Skin epidermis (tissue), 12 donors: ENCODE measurements at regions not wholly inside any gene's neighbourhood (a gene's known extent, or its start where the extent isn't known, plus 50 kb on each side); places are given as distances from the start of the nearest gene placed in this dataset.
A peak's percentile ranks its signal among the peaks of the same experiment; 100 is the strongest.
"Not testable (repeated sequence)": the region's sequence is repeated elsewhere in the genome, so short reads cannot be mapped to it uniquely, and the experiment has no call there.

Experiments used
- H3K27ac ChIP-seq, 21 experiments: fragments of 200-600 bp; sonication (generic) in 11 of 21; one replicate each; pipeline ENCODE4 v1.5.0; 2020; ENCODE audit warnings: mild to moderate bottlenecking in 3 of 21, inconsistent platforms in 2 of 21, moderate library complexity in 2 of 21
- H3K4me3 ChIP-seq, 7 experiments: fragments of 200-600 bp; sonication (generic) in 2 of 7; one replicate each; pipeline ENCODE4 v1.5.0; 2020; ENCODE audit warnings: inconsistent platforms in 2 of 7, mild to moderate bottlenecking in 2 of 7, moderate library complexity in 1 of 7

DNA sequence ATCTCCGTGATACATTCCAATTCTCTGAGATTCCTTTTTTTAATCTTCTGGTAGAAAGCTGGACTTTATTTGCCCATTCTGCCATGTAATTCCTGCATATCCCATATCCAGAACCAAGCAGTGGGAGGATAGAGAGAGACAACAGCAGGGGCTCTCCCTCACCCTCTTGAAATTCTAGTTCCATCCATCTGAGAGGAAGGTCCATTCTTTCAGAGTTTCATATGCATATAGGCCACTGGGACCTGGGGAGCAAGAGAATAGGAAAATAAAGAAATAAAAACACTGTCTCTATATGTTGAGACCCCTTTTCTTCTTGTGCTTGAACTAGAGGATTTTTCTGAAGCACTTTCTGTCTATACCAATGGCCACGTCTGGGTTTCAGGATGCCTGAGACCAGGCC lies 147.9 kb upstream of the STMND1 start:
- no peak overlapping the region for H3K4me3 ChIP-seq
- H3K27ac ChIP-seq: no peak overlapping the region

GRCh38 chr6:16953446-16953845 lies 148.4 kb upstream of the STMND1 start:
- Histone ChIP-seq H3K27ac (no peak overlapping the region), H3K4me3 (no peak overlapping the region)

DNA sequence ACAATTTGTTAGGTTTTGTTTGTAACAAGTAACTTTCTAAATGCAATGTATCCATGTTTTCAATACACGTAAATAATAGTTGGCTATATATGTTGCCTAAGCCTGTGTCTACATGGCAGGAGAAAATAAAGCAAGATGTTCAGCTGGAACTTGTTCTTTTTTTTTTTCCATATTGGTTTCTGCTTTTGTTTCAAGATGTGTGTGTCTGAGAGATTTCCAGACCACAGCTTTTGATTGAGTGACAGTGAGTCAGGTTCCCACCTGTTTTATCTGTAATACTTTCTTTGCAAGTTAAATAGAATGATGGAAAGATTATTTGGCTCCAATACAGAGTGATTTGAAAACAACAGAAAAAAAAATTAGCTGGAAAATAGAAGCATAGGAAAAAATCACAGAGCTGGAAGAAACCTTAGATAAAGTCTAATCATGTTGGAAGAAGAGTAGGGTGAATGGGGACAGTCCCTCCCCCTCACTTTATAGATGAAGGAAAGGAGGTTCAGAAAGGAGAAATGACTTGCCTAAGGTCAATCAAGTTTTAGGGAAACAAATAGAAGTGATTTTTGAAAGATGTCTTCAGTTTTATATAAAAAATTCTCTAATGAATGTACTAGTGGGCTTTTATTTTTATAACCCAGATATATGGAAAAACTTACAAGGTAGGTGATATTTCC lies 150.9 kb upstream of the STMND1 start:
- Histone ChIP-seq H3K4me3 (no peak overlapping the region), H3K27ac (peak overlapping the region in 1 of 21 experiments; percentile 19)

DNA sequence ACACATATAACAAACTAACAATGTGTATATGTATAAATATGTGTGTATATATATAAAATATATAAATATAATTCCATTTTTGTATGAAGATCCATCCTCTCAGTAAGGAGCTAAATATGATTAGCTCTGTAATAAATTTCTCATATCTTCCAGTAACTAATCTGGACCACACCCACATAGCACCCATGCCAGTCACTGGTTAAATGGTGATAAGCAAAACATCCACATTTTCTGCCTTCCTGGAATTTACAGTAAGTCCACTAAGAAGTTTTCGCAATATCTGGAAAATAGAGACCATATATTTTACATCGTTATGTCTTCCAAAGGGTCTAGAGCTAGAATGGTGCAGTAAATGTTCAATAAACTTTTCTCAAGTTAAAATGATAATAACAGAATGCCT lies 151.5 kb upstream of the STMND1 start:
- peak overlapping the region in 1 of 21 experiments; percentile 26 for H3K27ac ChIP-seq
- H3K4me3 ChIP-seq: no peak overlapping the region

- peak overlapping the region in 5 of 21 experiments; percentile 1 to 30 (median 18) for H3K27ac ChIP-seq
- no peak overlapping the region for H3K4me3 ChIP-seq
Observed at GRCh38 chr6:16949716-16950115, 152.1 kb upstream of the STMND1 start.

DNA sequence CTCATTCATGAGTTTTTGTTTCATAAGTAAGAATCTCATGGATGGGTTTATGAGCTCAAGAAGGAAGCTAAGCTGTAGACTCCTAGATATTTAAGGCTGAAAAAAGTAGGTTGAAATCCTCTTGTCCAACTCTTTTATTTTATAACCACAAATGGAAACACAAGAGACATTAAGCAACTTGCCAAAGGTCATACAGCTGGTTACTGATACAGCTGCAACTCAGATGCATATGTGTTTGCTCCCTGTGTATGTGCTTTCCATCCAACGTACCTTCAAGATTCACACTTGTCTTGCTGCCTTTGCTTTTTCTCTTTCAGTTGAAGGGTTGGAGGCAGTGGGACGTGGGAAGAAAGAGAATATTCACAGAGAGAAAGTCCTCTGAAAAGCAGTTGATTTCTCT lies 153.5 kb upstream of the STMND1 start:
- Histone ChIP-seq H3K27ac (peak overlapping the region in 7 of 21 experiments; percentile 11 to 65 (median 53)), H3K4me3 (no peak overlapping the region)

GRCh38 chr6:16947375-16948015 lies 154.4 kb upstream of the STMND1 start:
- Histone ChIP-seq H3K4me3 (no peak overlapping the region), H3K27ac (peak overlapping the region in 10 of 21 experiments; percentile 0 to 65 (median 26))

DNA sequence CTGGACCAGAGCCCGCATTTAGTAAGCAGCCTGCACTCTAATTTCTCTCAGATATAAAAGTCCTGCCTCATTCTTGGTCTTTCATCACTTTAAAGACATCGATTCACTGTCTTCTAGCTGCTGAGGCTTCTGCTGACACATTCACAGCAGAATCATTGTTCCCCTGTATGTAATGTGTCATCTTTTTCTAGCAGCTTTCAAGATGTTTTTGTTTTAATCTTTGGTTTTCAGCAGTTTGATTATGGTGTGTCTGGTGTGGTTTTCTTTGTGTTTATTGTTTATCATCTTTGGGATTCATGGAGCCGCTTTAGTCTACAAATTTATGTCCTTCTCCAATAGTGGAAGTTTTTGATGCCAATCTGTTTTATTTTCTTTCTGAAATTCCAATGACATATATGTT lies 157.3 kb upstream of the STMND1 start:
- Histone ChIP-seq H3K27ac (no peak overlapping the region), H3K4me3 (no peak overlapping the region)

- Histone ChIP-seq H3K4me3 (no peak overlapping the region), H3K27ac (no peak overlapping the region)
Observed at GRCh38 chr6:16939839-16940238, 162.0 kb upstream of the STMND1 start.

- no peak overlapping the region for H3K27ac ChIP-seq
- H3K4me3 ChIP-seq: no peak overlapping the region
Observed at GRCh38 chr6:16939351-16939750, 162.5 kb upstream of the STMND1 start.

DNA sequence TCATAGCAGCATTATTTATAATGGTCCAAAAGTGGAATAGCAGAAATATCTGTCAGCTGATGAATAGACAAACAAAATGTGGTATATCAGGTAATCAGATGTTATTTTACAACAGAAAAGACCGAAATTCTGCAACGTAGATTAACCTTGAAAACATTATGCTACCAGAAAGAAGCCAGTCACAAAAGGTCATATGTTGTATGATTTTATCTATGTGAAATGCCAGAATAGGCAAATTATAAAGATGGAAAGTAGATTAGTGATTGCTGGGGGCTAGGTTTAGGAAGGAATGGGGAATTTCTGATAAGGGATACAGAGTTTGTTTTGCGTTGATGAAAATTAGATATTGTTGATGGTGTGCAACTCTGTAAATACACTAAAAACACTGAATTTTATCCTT lies 165.0 kb upstream of the STMND1 start:
- Histone ChIP-seq H3K4me3 (no peak overlapping the region), H3K27ac (no peak overlapping the region)

- H3K27ac ChIP-seq: peak overlapping the region in 1 of 21 experiments; percentile 8
Observed at GRCh38 chr6:16933961-16934360, 167.9 kb upstream of the STMND1 start.

DNA sequence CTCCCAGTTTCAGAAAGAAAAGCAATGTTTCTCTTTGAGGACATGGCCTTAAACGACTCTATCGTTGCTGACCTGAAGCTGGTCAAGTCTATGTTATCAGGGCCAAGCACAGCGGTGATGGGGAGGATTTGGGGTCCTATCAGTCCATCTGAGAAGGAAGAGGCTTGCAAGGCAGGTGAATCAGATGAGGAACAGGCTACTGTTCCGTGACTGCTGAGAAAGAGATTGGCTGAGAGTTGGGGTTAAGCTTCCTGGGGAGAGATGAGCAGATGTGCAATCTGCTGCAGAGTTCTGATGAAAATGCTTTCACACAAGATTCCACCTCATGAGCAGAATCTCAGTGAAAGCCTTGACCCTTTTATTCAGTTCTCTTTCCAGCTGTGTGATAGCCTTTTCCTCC lies 168.3 kb upstream of the STMND1 start:
- H3K4me3 ChIP-seq: no peak overlapping the region
- H3K27ac ChIP-seq: peak overlapping the region in 1 of 21 experiments; percentile 8

More at GRCh38 chr6:16933961-16934360, 167.9 kb upstream of the STMND1 start:
- H3K4me3 ChIP-seq: no peak overlapping the region

GRCh38 chr6:16932920-16933319 lies 168.9 kb upstream of the STMND1 start:
- Histone ChIP-seq H3K4me3 (no peak overlapping the region), H3K27ac (no peak overlapping the region)

DNA sequence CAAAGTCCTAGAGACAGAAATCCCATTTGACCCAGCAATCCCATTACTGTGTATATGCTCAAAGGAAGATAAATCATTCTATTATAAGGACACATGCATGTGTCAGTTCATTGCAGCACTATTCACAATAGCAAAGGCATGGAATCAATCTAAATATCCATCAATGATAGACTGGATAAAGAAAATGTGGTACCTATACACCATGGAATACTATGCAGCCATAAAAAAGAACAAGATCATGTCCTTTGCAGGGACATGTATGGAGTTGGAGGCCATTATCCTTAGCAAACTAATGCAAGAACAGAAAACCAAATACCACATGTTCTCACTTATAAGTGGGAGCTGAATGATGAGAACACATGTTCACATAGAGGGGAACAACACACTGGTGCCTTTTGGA lies 169.8 kb upstream of the ATXN1 start:
- not testable (repeated sequence) for H3K4me3 ChIP-seq

GRCh38 chr6:16930432-16930831 lies 169.2 kb upstream of the ATXN1 start:
- Histone ChIP-seq H3K4me3 (no peak overlapping the region), H3K27ac (no peak overlapping the region)

More for the DNA sequence above, 169.8 kb upstream of the ATXN1 start:
- not testable (repeated sequence) for H3K27ac ChIP-seq

GRCh38 chr6:16929809-16930208 lies 168.5 kb upstream of the ATXN1 start:
- Histone ChIP-seq H3K27ac (peak overlapping the region in 2 of 21 experiments; percentile 23 to 82), H3K4me3 (no peak overlapping the region)

DNA sequence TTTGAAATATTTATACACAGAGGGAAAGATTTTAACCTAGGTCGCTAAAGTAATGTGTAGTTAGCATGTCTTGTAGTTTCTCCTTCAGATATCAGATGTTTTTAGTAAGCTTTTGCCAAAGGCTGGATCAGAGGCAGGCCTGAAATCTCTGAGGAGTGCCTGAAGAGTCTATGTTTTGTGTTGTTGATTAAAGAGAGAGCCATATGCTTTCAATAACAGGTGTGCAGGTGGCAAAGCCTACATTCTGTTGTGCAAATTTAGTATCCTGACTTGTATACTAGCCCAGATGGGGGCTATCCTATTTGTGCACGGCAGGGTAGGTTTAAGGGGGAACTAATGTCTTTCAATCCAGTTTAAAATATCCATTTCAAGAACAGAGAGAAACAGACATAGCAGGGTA lies 167.1 kb upstream of the ATXN1 start:
- no peak overlapping the region for H3K4me3 ChIP-seq
- peak overlapping the region in 1 of 21 experiments; percentile 82 for H3K27ac ChIP-seq

GRCh38 chr6:16927205-16927604 lies 165.9 kb upstream of the ATXN1 start:
- Histone ChIP-seq H3K27ac (no peak overlapping the region), H3K4me3 (no peak overlapping the region)

DNA sequence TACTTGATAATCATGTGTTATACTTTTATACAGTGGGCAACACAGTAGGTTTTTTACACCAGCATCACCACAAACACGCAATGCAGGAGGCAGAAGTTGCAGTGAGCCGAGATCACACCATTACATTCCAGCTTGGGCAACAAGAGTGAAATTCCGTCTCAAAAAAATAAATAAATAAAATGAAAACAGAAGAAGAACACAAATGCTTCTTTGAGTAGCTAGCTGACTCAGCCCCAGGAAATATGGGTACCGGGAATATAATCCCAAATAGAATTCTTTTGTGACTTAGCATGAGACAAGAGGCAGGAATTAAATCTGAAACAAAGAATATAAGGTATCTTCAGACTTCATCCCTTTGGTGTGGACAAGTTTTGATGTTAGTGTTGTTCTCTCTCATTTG lies 164.2 kb upstream of the ATXN1 start:
- Histone ChIP-seq H3K4me3 (no peak overlapping the region), H3K27ac (peak overlapping the region in 1 of 21 experiments; percentile 5)

DNA sequence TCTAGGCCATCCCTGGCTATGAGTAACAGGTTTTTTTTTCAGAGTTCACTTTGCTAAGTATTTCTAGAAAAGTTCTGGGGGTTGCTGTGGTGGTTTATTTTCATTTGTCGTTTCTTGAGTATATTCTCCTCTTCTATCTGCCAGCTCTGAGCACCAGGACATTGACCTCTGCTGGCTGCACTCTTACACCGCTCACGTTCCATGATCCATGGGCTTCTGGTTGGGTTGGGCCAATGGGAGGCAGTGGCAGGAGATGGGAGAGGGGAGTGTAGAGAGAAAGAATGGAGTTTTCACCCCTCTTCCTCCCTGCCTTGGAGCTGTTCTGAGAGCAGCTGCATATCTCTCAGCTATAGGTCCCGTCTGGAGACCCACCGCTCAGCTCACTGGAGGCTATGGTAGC lies 161.0 kb upstream of the ATXN1 start:
- H3K27ac ChIP-seq: no peak overlapping the region
- H3K4me3 ChIP-seq: no peak overlapping the region
